Kidney (tissue), 13 donors: ENCODE measurements at regions not wholly inside any gene's neighbourhood (a gene's known extent, or its start where the extent isn't known, plus 50 kb on each side); places are given as distances from the start of the nearest gene placed in this dataset.

Experiments
- DNase-seq, 5 donors: peaks; one replicate each; pipeline ENCODE4 v3.0.0-alpha.2; 2013 to 2020
- FAIRE-seq: peaks from 2 replicates; lab custom pipeline; 2012; peaks lifted over from hg19 to GRCh38; lab: Jason Lieb, UNC
- H3K27ac ChIP-seq, 2 donors: one replicate each; pipeline ENCODE4 v1.7.0; 2013; ENCODE audit warnings: low read depth in 2 of 2, low read length in 2 of 2, inconsistent platforms in 1 of 2
- H3K27me3 ChIP-seq: one replicate; pipeline ENCODE4 v1.7.1; 2013; ENCODE audit warnings: low read length, inconsistent platforms; ENCODE audit not compliant: control insufficient read depth, insufficient read depth
- H3K36me3 ChIP-seq, 3 donors: one replicate each; pipeline versions ENCODE4 v1.7.0 to v1.7.1; 2013; ENCODE audit warnings: low read length in 3 of 3, control low read depth in 1 of 3, inconsistent platforms in 1 of 3; ENCODE audit not compliant: insufficient read depth in 3 of 3, control insufficient read depth in 2 of 3
- H3K4me1 ChIP-seq, 3 donors: one replicate each; pipeline versions ENCODE4 v1.7.0 to v1.7.1; 2013; ENCODE audit warnings: low read length in 3 of 3, inconsistent platforms in 1 of 3, low read depth in 1 of 3; ENCODE audit not compliant: control insufficient read depth in 2 of 3, insufficient read depth in 2 of 3
- H3K4me3 ChIP-seq, 3 donors: one replicate each; pipeline versions ENCODE4 v1.7.0 to v1.8.1; 2013; ENCODE audit warnings: low read length in 3 of 3, control low read depth in 1 of 3, inconsistent platforms in 1 of 3
- H3K9ac ChIP-seq, 3 donors: one replicate each; pipeline versions ENCODE4 v1.7.0 to v1.7.1; 2013; ENCODE audit warnings: low read length in 3 of 3, control low read depth in 1 of 3, inconsistent platforms in 1 of 3
- H3K9me3 ChIP-seq, 3 donors: one replicate each; pipeline versions ENCODE4 v1.7.0 to v1.7.1; 2013; ENCODE audit warnings: low read length in 3 of 3, control low read depth in 1 of 3, inconsistent platforms in 1 of 3; ENCODE audit not compliant: control insufficient read depth in 2 of 3, insufficient read depth in 1 of 3
- CTCF ChIP-seq: IDR thresholded peaks from 3 replicates; pipeline ENCODE4 v1.5.1; 2012; ENCODE audit warnings: mild to moderate bottlenecking, moderate library complexity, borderline replicate concordance; ENCODE audit not compliant: insufficient read depth; ENCODE audit errors: extremely low read depth
- intact Hi-C: fragments of 100-400 bp; cut with DNase I; formaldehyde crosslinking; loops from one replicate; pipeline ENCODE4 v1.11.1; 2022
- donor health status: control.
- donor health status: control.
- donor health status: control.
- donor health status: control.
- donor health status: control.
- donor health status: DM: yes; HTN: yes; CAD: no.
- donor health status: Normal renal cell carcinoma (clear cell type).

DNA sequence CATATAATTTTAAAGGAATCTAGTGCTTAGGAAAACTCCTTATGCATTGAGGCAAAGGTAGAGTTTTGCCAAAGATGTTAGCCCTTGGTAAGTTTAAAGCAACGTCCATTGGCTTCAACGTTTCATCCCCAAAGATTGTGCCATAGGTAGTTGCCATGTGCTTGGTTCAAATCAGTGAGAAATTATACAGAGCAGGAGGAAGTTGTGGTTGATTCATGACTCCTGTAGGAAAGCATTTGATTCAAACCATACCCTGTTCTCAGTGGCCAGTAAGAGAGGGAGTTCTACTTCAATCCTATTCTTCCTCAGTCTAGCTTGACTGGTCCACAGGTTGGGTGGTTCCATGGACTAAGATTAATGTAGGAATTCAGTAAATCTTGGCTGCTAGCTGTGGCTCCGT, 535.6 kb downstream of the QKI start:
- no peak overlapping the region for H3K9ac ChIP-seq
- TF ChIP-seq CTCF, result no peak
- H3K4me1 ChIP-seq, result peaks cover 6 to 8% (median 6%) of the 10 kb centered on the region in 3 donors
- no peaks in the 10 kb centered on the region for H3K27me3 ChIP-seq
- intact Hi-C loops, result loop anchor here (10.0 kb wide), 1 partner anchor 525 kb away; no protein-coding TSS in a partner anchor
- H3K36me3 ChIP-seq, result no peaks in the 10 kb centered on the region
- H3K9me3 ChIP-seq, result no peaks in the 10 kb centered on the region
- H3K4me3 ChIP-seq, result no peak overlapping the region
- H3K27ac ChIP-seq, result no peak overlapping the region
- DNase-seq, result peak in 1 of 5 donors; percentile 56
- no peak for FAIRE-seq

- Histone ChIP-seq H3K9ac (no peak overlapping the region), H3K9me3 (no peaks in the 10 kb centered on the region), H3K4me1 (peaks cover 6 to 8% (median 6%) of the 10 kb centered on the region in 3 donors), H3K4me3 (no peak overlapping the region), H3K27ac (no peak overlapping the region), H3K36me3 (no peaks in the 10 kb centered on the region), H3K27me3 (no peaks in the 10 kb centered on the region)
- no peak for TF ChIP-seq CTCF
- DNase-seq (no peak), FAIRE-seq (no peak)
- intact Hi-C loops, result no loop called here
Measured at GRCh38 chr6:163949431-163949830, 534.9 kb downstream of the QKI start.

DNA sequence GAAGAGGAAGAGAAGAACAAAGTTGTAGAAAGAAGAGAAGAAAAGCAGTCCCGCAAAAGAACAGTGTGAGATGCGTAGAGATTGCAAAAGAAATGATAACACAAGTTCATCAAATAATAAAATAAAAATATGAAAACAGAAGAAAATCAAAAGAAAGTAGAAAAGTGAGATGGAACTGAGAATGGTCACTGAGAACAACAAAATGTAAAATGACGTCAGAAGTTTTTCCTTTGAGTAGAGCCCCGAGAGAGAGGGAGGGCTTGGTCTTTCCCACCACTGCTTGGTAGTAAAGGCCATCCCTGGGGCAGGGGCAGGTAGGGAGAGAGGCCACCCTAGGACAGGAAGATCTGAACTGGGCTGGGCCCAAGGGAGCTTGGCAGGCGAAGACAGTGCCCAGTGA, 533.7 kb downstream of the QKI start:
- intact Hi-C loops, result no loop called here
- FAIRE-seq, result no peak
- no peaks in the 10 kb centered on the region for H3K36me3 ChIP-seq
- no peaks in the 10 kb centered on the region for H3K27me3 ChIP-seq
- peaks cover 6 to 12% (median 8%) of the 10 kb centered on the region in 3 donors for H3K4me1 ChIP-seq
- H3K9me3 ChIP-seq, result no peaks in the 10 kb centered on the region
- H3K9ac ChIP-seq, result no peak overlapping the region
- no peak for DNase-seq
- H3K27ac ChIP-seq, result no peak overlapping the region
- H3K4me3 ChIP-seq, result no peak overlapping the region
- TF ChIP-seq CTCF, result no peak

GRCh38 chr6:163947276-163947675, 532.8 kb downstream of the QKI start:
- Histone ChIP-seq H3K27ac (no peak overlapping the region), H3K4me3 (peak overlapping the region in 1 of 3 donors; percentile 45), H3K9me3 (no peaks in the 10 kb centered on the region), H3K4me1 (peaks cover 6 to 12% (median 8%) of the 10 kb centered on the region in 3 donors), H3K9ac (no peak overlapping the region), H3K36me3 (no peaks in the 10 kb centered on the region), H3K27me3 (no peaks in the 10 kb centered on the region)
- TF ChIP-seq CTCF, result no peak
- intact Hi-C loops, result no loop called here
- FAIRE-seq (no peak), DNase-seq (no peak)
